HuH-7 (cell line): ENCODE measurements at regions not wholly inside any gene's neighbourhood (a gene's known extent, or its start where the extent isn't known, plus 50 kb on each side); places are given as distances from the start of the nearest gene placed in this dataset.

Experiments used
- DNase-seq: peaks from one replicate; pipeline ENCODE4 v3.0.0; 2011; ENCODE audit warnings: low spot score

DNA sequence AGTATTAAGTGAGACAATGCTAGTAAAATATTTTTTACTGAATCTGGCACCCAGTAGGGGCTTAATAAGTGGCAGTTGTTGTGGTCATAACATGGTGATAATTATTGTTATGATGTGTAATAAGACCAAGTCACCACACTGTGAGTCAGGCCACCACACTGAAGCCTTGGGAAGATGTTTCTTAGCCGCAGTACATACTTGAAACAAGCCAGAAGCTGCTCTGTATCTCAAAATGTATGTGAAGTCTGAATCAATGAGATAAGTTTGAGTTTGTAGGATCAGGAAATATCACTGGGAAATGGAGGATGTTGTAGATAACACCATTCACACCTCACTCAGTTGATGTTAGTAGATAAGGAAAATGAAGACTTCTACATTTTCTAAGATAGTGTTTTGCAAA is 51.3 kb upstream of the PTPN3 start:
- DNase-seq = no peak

DNA sequence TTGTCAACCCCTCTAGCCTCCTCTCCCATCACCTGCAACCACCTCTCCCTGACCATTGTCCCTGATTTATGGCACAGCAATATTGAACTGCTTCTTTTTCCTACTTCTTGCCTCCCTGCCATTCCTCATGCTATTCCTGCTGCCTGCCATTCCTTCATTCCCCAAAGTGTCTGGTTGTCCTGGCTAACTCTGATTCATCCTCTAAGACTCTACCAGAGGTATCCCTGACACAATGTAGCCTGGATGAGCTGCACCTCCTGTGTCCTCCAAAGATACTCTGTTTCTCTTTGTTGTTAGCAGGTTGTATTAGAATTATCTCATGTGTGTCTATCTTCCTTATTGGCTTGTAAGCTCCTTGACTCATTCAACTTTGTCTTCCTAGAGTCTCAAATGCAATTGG is 53.5 kb upstream of the PTPN3 start:
- DNase-seq = no peak

DNA sequence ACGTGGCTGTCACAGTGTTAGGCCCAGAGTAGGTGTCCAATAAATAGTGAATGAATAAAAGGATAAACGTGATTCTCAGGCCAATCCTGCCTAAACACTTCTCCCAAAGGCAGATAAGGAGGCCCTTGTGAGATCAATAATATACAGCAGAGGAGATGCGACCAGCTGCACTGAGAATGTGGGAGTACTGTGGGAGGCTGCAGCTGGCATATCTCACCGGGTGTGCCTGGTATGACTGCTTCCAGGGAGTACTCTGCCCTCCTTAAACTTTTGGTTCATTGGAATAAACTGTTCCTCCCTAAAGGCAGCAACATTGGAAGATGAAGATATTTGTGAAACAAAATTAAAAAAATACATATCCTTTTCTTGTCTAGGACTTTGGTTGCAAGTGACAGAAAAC is 57.1 kb upstream of the PTPN3 start:
- no peak for DNase-seq

DNA sequence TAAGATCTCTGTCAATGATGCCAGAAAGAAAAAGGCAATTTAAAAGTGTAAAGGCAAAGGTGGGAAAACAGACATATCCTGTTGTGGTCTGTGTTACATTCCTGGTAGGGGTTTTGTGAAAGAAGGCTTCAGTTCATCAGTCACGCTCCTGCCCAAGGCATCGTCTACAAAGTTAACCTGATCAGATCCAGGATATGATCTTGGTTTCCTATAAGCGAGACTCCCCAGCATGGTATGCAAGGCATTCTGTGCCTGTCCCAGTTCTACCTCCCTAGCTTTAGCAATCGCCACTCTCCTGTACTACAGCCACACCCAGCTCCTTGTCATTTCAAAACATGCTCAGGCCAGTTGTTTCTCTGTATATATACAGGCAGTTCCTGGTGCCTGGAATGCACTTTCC is 58.0 kb upstream of the PTPN3 start:
- DNase-seq = no peak

DNA sequence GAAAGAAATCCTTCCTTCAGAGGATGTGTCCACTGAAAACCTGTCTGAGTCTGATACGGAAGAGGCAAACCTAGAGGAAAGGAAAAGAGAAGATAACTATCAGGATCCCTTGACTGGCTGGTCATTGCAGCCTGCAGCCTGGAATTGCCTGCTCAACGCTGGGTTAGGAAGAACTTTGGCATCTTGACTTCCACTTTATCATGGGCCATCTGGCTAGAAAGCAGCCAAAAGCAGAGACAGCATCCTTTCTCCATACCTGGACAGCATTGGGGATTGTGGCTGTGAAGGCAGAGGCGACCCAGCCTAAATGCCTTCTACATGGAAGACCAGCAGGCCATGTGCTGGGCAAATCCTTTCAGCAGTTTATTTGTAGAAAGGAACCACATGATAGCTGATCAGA is 58.7 kb upstream of the PTPN3 start:
- no peak for DNase-seq

DNA sequence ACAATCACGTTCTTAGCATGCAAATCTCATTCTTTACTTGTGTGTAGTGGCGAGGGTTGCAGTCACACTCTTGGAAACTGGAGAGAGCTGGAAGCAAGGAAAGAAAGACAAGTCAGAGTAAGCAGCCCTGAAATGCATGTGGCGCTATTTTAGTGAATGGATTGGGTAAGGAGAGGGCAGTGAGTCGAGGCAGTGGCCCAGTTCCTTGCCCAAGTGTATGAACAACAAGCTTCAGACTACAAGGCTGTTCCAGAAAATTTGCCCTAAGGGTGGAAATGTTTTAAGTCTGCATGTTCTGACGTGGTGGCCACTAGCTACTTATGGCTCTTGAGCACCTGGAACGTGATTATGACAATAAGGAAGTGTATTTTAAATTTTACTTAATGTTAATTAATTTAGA is 59.4 kb upstream of the PTPN3 start:
- no peak for DNase-seq

DNA sequence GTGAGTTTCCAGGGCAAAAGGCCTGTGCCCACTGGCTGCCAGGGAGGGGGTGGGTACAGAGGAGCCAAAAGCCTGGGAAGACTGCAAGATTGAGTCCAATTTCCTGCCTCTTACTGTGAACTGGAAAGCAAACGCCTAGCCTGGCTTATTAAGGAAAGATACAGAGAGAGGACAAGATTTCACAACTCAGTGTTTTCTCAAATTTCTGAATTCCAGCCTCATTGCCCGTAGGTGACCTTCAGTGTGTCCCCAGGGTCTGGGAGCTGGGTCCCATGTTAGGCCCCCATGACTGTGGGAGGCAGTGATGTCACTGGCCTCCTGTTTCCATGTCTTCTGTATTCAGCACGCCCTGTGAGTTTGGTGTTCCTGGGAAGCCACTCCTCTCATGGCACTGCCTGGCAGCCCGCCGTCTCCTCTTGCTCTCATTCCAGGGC is 60.6 kb upstream of the PTPN3 start:
- no peak for DNase-seq

DNA sequence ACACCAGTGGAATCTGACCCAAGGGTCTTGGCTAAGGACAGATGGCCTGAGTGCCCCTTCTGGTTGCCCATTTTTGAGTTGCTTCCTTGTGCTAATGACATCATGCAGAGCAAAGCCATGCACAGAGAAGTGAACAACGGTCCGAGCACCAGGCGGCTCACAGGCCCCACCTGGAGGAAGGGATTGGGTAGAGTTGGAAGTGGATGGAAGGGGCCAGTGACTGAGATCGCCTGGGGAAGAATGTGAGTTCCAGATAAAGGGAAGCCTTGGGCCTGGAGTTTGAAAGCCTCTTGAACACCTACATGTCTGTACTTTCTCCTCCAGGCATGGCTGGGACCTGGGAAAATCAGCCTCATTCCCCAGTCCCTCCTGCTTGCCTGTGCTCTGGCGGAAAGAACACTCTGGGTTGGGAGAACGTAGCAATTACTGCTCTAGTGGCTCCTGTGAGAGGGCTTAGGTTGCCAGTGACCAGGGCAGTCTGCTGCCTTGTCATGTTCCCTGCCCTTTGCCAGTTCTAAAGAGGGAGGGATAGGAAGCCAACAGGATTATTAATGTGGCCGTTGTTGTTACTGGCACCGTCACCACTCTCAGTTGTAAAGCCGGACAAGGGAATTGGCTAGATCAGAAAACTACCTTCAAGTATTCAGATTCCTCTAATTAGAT is 62.5 kb upstream of the PTPN3 start:
- DNase-seq = peak; percentile 47

DNA sequence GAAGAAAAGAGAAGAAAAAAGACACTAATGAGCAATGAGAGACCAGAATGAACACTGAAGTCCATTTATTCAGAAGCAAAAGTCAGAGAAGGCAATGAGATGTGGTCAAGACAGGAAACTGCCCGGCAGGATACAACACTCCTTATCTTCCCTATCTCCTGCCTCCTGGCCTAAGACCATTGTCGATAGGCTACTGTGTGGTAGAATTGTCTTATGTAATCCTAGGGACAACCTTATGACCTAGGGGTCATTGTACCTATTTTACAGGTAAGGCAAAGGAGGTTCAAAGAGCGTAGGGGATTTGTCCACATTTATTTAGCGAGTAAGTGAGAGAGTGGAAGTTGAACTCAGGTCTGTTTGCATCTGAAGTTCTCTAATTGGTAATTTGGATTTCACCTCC is 63.0 kb upstream of the PTPN3 start:
- no peak for DNase-seq

DNA sequence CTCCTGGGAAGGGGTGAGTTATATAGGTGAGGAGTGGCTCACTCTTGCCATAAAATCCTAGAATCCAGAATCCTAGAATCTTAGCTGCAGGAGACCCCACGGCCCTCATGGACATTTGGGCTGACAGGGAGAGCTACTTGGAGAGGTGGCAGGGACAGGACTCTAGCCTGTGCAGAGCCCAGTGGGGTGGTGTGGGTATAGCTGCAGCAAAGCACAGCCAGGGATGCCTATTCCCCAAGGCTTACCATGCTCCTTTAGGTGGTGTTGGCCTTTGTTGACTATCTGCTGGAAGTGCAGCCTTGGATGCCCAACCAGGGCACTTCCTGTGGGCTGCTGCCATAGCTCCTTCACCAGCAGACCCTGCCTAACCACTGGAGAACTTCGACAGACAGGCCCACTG is 70.0 kb upstream of the PTPN3 start:
- DNase-seq = no peak

DNA sequence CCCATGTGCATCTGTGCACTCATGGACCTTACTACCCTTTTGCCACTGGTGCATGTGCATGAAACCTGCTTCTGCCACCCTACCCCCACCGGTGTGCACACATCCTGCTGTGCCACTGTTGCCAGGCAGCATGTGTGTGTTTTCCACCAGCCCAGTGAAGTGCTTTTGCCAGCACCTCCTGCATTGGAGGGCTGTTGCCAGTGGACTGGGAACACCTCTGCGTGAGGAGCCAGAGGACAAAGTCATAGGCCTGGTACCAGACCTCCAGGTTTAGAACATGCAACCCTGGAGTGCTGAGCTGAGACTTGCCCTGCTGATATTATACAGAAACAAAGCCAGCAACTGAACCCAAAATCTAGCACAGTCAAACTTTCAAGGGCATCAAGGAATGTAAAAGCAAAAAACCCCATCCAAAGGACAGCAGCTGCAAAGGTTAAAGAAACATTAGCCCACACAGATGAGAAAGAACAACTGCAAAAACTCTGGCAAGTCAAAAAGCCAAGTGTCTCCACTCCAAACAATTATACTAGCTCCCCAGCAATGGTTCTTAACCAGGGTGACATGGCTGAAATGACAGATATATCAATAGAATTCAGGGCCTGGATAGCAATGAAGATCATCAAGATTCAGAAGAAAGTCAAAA is 70.6 kb upstream of the PTPN3 start:
- no peak for DNase-seq

DNA sequence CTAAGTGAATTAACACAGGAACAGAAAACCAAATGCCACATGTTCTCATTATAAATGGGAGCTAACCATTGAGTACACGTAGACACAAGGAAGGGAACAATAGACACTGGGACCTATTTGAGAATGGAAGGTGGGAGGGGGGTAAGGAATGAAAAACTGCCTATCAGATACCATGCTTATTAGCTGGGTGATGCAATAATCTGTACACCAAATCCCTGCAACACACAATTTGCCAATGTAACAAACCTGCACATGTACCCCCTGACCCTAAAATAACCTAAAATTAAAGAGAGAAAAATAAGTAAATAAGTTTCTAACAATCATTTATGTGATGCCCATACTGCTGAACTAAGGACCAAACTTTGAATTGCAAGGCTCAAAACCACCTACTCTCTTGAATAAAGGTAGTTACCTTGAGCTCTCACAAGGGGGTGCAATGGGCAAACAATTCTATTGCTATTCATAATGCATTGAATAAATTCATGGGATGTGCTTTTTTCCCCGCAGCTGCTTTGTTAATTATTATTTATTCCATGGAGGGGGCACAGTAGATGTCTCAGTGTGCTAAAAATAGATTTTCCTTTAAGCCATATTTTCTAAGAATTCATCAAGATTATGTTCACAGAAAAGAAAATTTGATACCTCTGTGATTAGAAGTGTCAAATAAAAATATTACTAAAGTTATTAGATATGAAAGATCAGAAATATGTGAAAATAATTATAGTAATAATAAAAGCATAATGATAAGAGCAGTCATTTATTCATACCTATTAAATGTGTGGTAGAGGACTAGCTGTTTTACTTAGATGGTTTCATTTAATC is 76.2 kb upstream of the PTPN3 start:
- peak; percentile 34 for DNase-seq

DNA sequence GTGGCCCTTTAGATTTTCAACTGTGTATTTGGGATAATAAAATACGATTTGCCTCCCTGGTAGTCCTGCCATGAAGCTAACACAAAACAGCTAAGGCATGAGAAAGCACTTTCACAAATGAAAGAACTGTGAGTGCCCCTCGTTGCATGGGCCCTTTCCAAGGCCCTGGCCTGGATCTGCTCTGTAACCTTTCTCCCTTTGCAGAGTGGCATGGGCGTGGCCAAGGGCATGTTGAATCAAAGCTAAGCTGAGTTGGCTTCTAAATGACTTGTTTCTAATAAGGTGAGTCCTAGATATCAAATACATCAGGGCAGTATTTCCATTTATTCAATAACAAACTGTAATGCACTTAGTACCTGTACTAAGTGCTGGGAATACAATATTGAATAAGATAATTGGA is 78.7 kb upstream of the PTPN3 start:
- no peak for DNase-seq

DNA sequence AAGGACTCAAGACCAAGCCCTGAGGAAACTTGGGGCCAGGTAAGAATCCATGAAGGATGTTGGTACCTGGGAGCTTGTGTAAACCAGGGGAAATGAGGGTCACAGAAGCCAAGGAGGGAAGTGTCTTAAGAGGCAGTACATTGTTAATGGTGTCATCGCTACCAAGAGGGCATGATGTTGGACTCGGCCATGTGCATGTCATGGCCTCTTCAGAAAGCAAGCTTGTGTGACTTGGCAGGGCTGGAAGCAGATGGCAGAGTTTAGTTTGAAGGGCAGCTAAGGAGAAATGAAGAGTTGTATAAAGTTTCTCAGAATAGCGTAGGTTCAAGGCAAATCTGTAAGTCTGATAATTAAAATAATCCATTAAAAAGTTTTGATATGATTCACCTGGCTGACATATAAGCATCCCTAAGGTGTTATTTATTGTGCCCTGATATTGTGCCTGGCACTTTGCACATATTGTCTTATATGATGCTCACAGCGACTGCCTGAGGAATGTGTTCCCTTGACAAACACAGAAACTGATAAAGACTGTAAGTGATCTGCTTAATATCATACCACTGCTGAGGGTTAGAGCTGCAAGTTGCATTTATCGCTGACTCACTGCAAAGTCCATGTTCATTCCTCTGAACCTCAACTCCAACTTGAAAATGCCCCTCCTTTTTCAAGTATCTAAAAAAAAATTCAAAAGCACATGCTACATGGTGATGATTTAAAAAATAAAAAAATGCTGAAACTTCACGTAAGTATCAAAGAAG is 81.3 kb upstream of the PTPN3 start:
- DNase-seq = no peak

DNA sequence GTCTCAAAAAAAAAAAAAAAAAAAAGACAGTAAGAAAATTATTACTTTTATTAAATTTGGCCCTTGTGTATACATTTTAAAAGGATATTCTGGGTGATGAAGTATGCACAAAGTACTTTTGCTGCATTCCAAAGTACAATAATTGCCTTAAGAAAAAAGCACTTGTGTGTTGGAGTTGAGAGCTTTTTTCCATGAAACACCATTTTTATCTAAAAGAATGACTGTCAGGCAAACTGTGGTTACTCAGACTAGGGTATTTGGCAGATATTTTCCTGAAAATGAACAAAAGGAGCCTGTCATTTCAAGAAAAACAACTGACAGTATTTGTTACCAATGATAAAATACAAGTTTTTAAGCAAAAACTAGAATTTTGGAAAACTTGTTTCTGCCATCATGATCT is 84.3 kb upstream of the PTPN3 start:
- no peak for DNase-seq

DNA sequence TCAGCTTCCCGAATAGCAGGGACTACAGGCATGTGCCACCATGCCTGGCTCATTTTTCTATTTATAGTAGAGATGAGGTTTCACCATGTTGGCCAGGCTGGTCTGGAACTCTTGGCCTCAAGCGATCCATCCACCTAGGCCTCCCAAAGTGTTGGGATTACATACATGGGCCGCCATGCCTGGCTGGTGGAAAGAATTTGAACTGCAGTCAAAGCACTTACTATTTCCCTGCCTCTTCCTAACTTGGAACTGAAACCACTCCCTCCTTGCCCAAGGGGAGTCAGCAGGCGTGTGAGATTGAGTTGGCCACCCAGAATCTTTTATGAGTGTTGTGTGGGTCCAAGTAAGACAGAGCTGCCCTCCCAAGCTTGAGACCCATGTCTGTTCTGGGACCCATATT is 86.1 kb upstream of the PTPN3 start:
- no peak for DNase-seq

DNA sequence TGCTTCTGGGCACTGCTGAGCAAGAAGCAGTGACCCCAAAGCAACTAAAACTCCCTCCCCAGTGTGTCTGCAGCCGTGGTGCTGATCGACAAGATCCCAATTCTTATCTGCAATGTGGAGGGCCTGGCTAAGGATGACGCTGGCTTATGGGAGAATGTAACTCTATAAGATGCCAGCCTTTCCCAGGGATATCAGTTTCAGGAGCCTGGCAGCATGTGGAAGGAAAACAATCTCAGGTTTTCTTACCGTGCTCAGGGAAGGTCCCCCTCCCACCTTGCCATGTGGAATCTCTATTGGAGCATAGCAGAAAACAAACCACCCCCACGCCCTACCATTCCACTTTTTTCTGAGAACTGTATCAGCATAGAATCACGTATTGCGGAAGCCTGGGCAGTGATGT is 87.7 kb upstream of the PTPN3 start:
- no peak for DNase-seq

DNA sequence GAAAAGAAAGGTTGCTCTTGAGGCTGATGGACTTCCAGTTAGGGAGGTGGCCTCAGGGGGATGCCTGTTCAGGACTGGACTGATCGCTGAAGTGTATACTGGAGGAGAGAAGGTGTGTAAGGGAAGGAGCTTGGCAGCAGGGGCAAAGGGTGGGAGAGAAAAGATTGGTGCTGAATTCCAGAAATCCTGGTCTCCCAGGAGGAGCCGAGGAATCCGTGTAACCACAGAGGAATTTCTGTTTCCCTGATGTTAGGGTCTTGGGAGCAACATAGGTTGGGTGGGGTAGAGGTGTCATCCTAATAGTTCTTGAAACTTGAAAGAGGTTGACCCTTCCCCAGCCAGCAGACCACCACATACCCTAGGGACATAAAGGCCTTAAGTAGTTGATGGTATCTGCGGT is 88.9 kb upstream of the PTPN3 start:
- DNase-seq = no peak

DNA sequence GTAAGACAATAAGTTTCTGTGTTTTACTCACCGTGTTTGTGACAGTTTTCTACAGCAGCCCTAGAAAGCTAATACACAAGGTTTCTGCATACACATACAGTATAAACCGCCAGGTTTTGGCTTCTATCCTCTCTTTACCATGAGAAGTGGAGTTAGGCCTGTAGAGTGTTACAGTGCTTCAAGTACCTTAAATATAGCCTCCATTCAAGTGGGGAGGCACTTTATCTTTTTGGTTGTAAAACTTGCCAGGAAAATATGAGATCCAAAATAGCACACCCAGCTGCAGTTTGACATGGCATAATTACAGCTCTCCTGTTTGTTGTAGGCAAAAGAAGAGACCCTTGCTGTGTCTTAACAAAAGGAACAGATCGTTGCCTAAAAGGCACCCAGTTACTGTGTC is 90.3 kb upstream of the PTPN3 start:
- no peak for DNase-seq

DNA sequence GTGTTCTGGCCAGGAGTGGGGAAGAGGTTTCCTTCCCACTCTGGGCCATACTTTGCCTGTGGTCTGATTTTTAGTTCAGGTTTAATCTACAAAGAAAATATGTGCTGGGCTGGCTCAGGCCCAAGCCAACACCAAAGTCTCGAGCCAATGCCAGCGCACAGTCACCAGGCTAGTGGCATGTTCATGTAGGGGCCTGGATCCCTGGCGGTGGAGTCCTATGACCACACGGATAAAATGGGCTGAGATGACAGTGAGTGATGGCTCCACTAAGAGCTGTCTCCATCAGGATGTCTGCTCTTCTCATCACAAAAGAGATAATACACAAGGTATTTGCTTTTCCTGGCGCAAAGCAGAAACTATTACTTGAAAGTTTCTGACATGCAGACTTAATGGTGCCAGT is 92.9 kb upstream of the PTPN3 start:
- DNase-seq = no peak

DNA sequence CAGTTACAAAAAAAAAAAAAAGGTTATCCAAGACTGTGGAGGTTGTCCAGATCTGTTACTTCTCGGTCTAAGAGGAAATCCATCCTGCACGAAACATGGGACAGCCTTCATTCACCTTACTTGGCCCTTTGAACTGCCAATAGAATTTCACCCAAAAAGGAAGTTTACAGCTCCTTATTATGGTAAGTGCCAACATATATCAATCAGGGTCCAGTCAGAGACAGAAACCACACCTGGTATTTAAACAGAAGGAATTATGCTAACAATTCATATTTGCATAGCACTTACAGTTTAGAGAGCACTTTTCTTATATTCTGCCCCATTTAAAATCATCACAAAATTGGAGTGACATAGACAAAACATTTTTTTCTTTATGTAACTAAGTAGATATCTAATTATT is 93.6 kb upstream of the PTPN3 start:
- DNase-seq = no peak

DNA sequence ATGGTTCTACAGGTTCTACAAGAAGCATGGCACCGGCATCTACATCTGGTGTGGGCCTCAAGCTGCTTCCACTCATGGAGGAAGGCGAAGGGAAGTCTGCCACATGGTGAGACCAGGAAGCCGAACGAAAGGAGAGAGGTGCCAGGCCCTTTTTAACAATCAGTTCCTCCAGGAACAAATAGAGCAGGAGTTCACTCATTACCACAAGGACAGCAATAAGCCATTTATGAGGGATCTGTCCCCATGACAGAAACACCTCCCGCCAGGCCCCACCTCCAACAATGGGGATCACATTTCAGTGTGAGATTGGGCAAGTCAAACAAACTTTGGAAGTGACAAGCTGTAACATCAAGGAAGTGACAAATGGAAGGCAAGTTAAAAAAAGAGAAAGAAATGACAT is 95.5 kb upstream of the PTPN3 start:
- DNase-seq = no peak

DNA sequence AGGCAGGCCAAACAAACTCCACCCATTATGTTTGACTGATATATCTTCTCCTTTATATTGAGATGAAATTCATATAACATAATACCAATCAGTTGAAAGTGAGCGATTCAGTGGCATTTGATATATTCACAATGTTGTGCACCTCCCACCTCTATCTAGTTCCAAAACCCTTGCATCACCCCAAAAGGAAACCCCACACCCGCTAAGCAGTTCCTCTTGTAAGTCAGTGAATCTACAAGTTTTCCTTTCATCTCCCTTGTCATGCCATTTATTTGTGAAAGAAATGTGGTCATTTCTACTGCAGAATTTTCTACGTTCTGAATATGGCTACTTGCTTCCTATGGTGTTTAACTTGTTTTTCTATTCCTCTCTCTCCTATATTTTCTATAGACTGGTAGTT is 99.4 kb upstream of the PTPN3 start:
- DNase-seq = no peak
